ENCODE measurements at regions not wholly inside any gene's neighbourhood (a gene's known extent, or its start where the extent isn't known, plus 50 kb on each side); places are given as distances from the start of the nearest gene placed in this dataset.

GRCh38 chr11:107266455-107266854 is 191.2 kb downstream of the CWF19L2 start:
- no peak overlapping the region for H3K9ac ChIP-seq (ENCODE audit: low read length)
- no peaks in the 10 kb centered on the region for H4K20me1 ChIP-seq (ENCODE audit: low read length)
- ChIA-PET CTCF (interaction anchor here (0.6 to 0.7 kb wide), 2 partner anchors 12 to 683 kb away, joined by 4 to 6 read pairs; no protein-coding TSS in a partner anchor), POLR2A (ENCODE audit: unreplicated experiment) (no interaction called here)
- H3F3A ChIP-seq (ENCODE audit: low read length, unreplicated experiment) = no peaks in the 10 kb centered on the region
- DNase-seq (no peak), ATAC-seq (no peak)
- H3K4me2 ChIP-seq (ENCODE audit: low read length) = no peak overlapping the region
- no peak overlapping the region for H3K27ac ChIP-seq (ENCODE audit: low read length)
- H3K79me2 ChIP-seq (ENCODE audit: low read length) = no peaks in the 10 kb centered on the region
- no peak overlapping the region for H2AFZ ChIP-seq (ENCODE audit: low read length)
- no peaks in the 10 kb centered on the region for H3K27me3 ChIP-seq (ENCODE audit: low read length)
- no peak overlapping the region for H3K4me3 ChIP-seq (ENCODE audit: low read length)
- H3K4me1 ChIP-seq (ENCODE audit: insufficient read depth, low read length) = no peaks in the 10 kb centered on the region
- no peaks in the 10 kb centered on the region for H3K9me3 ChIP-seq (ENCODE audit: low read length)
- no TSS peak for BruUV-seq (replicated peaks)
- H3K36me3 ChIP-seq (ENCODE audit: low read depth, low read length) = no peaks in the 10 kb centered on the region
- H3K9me2 ChIP-seq (replicated peaks; ENCODE audit: low read length) = no peaks in the 10 kb centered on the region
- intact Hi-C loops (cut with micrococcal nuclease) = no loop called here
- TF ChIP-seq EZH2 (IDR thresholded peaks at IDR 0.05; ENCODE audit: low read length, unreplicated experiment) (no peak), CTCF (conservative IDR thresholded peaks at IDR 0.05; ENCODE audit: low read depth, low read length) (no peak), EZH2phosphoT487 (IDR thresholded peaks at IDR 0.05; ENCODE audit: borderline replicate concordance, low read length) (no peak)

- Histone ChIP-seq H3K36me3 (ENCODE audit: low read depth, low read length) (no peaks in the 10 kb centered on the region), H2AFZ (ENCODE audit: low read length) (no peak overlapping the region), H3K9me2 (replicated peaks; ENCODE audit: low read length) (no peaks in the 10 kb centered on the region), H3F3A (ENCODE audit: low read length, unreplicated experiment) (no peaks in the 10 kb centered on the region), H3K9me3 (ENCODE audit: low read length) (no peaks in the 10 kb centered on the region), H3K9ac (ENCODE audit: low read length) (no peak overlapping the region), H3K4me2 (ENCODE audit: low read length) (no peak overlapping the region), H3K79me2 (ENCODE audit: low read length) (no peaks in the 10 kb centered on the region), H3K27ac (ENCODE audit: low read length) (no peak overlapping the region), H3K27me3 (ENCODE audit: low read length) (no peaks in the 10 kb centered on the region), H3K4me1 (ENCODE audit: insufficient read depth, low read length) (no peaks in the 10 kb centered on the region), H3K4me3 (ENCODE audit: low read length) (no peak overlapping the region), H4K20me1 (ENCODE audit: low read length) (no peaks in the 10 kb centered on the region)
- ATAC-seq (no peak), DNase-seq (no peak)
- ChIA-PET POLR2A (ENCODE audit: unreplicated experiment) (no interaction called here), CTCF (no interaction called here)
- TF ChIP-seq EZH2phosphoT487 (IDR thresholded peaks at IDR 0.05; ENCODE audit: borderline replicate concordance, low read length) (no peak), EZH2 (IDR thresholded peaks at IDR 0.05; ENCODE audit: low read length, unreplicated experiment) (no peak), CTCF (conservative IDR thresholded peaks at IDR 0.05; ENCODE audit: low read depth, low read length) (no peak)
- BruUV-seq (replicated peaks) = no TSS peak
- intact Hi-C loops (cut with micrococcal nuclease) = no loop called here
Observed at GRCh38 chr11:107265591-107266121, 192.0 kb downstream of the CWF19L2 start.

GRCh38 chr11:107263844-107264563 is 193.6 kb downstream of the CWF19L2 start:
- H3K9ac ChIP-seq (ENCODE audit: low read length) = no peak overlapping the region
- ATAC-seq (no peak), DNase-seq (no peak)
- H4K20me1 ChIP-seq (ENCODE audit: low read length) = no peaks in the 10 kb centered on the region
- no peaks in the 10 kb centered on the region for H3F3A ChIP-seq (ENCODE audit: low read length, unreplicated experiment)
- no peak overlapping the region for H2AFZ ChIP-seq (ENCODE audit: low read length)
- intact Hi-C loops (cut with micrococcal nuclease) = no loop called here
- TF ChIP-seq EZH2phosphoT487 (IDR thresholded peaks at IDR 0.05; ENCODE audit: borderline replicate concordance, low read length) (no peak), EZH2 (IDR thresholded peaks at IDR 0.05; ENCODE audit: low read length, unreplicated experiment) (no peak), CTCF (conservative IDR thresholded peaks at IDR 0.05; ENCODE audit: low read depth, low read length) (no peak)
- ChIA-PET POLR2A (ENCODE audit: unreplicated experiment) (no interaction called here), CTCF (no interaction called here)
- H3K27me3 ChIP-seq (ENCODE audit: low read length) = no peaks in the 10 kb centered on the region
- H3K9me3 ChIP-seq (ENCODE audit: low read length) = no peaks in the 10 kb centered on the region
- H3K27ac ChIP-seq (ENCODE audit: low read length) = no peak overlapping the region
- H3K36me3 ChIP-seq (ENCODE audit: low read depth, low read length) = no peaks in the 10 kb centered on the region
- no peaks in the 10 kb centered on the region for H3K79me2 ChIP-seq (ENCODE audit: low read length)
- H3K4me2 ChIP-seq (ENCODE audit: low read length) = no peak overlapping the region
- no peak overlapping the region for H3K4me3 ChIP-seq (ENCODE audit: low read length)
- no peaks in the 10 kb centered on the region for H3K4me1 ChIP-seq (ENCODE audit: insufficient read depth, low read length)
- BruUV-seq (replicated peaks) = no TSS peak
- no peaks in the 10 kb centered on the region for H3K9me2 ChIP-seq (replicated peaks; ENCODE audit: low read length)
